Osteocyte (in vitro differentiated cells): ENCODE measurements at regions not wholly inside any gene's neighbourhood (a gene's known extent, or its start where the extent isn't known, plus 50 kb on each side); places are given as distances from the start of the nearest gene placed in this dataset.
"Not testable (repeated sequence)": the region's sequence is repeated elsewhere in the genome, so short reads cannot be mapped to it uniquely, and the experiment has no call there.

ENCODE experiments used
- DNase-seq: peaks from one replicate; pipeline ENCODE4 v3.0.0; 2021; ENCODE audit warnings: mixed read lengths; ENCODE audit not compliant: unreplicated experiment; ENCODE audit errors: extremely low spot score
- H3K27ac Mint-ChIP-seq: one replicate; pipeline ENCODE4 v1.8.0; 2021; ENCODE audit warnings: mild to moderate bottlenecking, mixed read lengths; ENCODE audit not compliant: unreplicated experiment
- H3K27me3 Mint-ChIP-seq: one replicate; pipeline ENCODE4 v1.8.0; 2021; ENCODE audit warnings: mixed read lengths; ENCODE audit not compliant: unreplicated experiment
- H3K36me3 Mint-ChIP-seq: one replicate; pipeline ENCODE4 v1.8.0; 2021; ENCODE audit warnings: mixed read lengths; ENCODE audit not compliant: unreplicated experiment
- H3K4me1 Mint-ChIP-seq: one replicate; pipeline ENCODE4 v1.8.0; 2021; ENCODE audit warnings: mixed read lengths; ENCODE audit not compliant: unreplicated experiment
- H3K4me3 Mint-ChIP-seq: one replicate; pipeline ENCODE4 v1.8.0; 2021; ENCODE audit warnings: mild to moderate bottlenecking, moderate library complexity, mixed read lengths; ENCODE audit not compliant: unreplicated experiment
- H3K9me3 Mint-ChIP-seq: one replicate; pipeline ENCODE4 v1.8.0; 2021; ENCODE audit warnings: mixed read lengths; ENCODE audit not compliant: unreplicated experiment

DNA sequence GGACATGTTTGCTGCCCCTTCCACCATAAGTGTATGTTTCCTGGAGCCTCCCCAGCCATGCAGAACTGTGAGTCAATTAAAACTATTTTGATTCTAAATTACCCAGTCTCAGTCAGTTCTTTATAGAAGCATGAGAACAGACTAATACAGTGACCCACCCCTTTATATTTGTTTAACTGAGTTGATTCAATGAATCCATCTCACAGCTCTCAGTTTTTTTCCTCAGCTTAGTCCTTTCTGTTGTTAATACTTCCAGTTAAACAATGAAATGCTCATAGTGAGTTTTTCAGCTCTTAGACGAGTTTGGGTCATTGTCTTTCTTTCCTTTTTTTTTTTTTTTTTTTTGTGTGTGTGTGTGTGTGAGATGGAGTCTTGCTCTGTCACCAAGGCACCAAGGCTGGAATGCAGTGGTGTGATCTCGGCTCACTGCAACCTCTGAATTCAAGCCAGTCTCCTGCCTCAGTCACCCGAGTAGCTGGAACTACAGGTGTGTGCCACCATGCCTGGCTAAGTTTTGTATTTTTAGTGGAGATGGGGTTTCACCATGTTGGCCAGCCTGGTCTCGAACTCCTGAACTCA, 627.4 kb downstream of the SPATA31A7 start:
- not testable (repeated sequence) for H3K4me3 Mint-ChIP-seq, H3K4me1 Mint-ChIP-seq, H3K9me3 Mint-ChIP-seq

DNA sequence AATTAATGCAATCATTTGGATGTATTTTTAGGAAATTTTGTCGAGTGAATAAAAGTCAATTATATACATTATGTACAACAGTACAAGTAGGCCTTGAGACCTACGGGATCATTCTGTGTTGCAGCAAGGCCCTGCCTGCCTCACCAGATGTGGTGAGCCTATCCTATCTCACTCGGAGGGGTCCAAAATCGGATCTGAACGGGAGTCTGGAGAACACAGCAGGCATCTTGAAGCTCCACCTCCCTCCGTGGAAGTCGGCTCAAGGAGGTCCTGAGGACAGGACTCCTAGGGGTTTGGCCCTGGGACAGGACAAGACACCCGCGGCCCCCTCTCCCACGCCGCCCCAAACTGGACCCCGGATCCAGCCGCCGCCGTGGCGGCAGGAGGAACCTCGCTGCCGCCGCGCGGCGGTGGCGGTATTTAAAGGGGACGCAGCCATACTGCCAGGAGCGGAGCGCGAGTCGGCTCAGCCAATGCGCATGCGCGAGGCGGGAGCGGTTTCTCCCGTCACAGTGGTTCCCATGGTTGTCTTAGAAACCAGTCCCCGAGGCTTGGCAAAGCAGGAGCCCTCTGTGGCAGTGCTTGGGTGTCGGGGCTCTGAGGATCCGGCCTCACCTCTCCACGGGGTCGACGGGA, 663.9 kb downstream of the SPATA31A7 start:
- not testable (repeated sequence) for H3K9me3 Mint-ChIP-seq, H3K4me1 Mint-ChIP-seq, H3K27me3 Mint-ChIP-seq, H3K4me3 Mint-ChIP-seq, H3K36me3 Mint-ChIP-seq, H3K27ac Mint-ChIP-seq
- peak; percentile 97 for DNase-seq

More for the DNA sequence above, 627.4 kb downstream of the SPATA31A7 start:
- not testable (repeated sequence) for H3K36me3 Mint-ChIP-seq, H3K27ac Mint-ChIP-seq, DNase-seq, H3K27me3 Mint-ChIP-seq

GRCh38 chr9:61854260-61854640, 664.4 kb downstream of the SPATA31A7 start:
- not testable (repeated sequence) for H3K27ac Mint-ChIP-seq, H3K4me1 Mint-ChIP-seq, H3K27me3 Mint-ChIP-seq, H3K4me3 Mint-ChIP-seq, H3K36me3 Mint-ChIP-seq, H3K9me3 Mint-ChIP-seq
- DNase-seq = peak; percentile 65

- H3K4me1 Mint-ChIP-seq, H3K4me3 Mint-ChIP-seq, H3K27me3 Mint-ChIP-seq, H3K36me3 Mint-ChIP-seq, H3K9me3 Mint-ChIP-seq, H3K27ac Mint-ChIP-seq, DNase-seq: not testable (repeated sequence)
Observed at GRCh38 chr9:61856283-61856682, 666.4 kb downstream of the SPATA31A7 start.

GRCh38 chr9:61856858-61857453, 667.1 kb downstream of the SPATA31A7 start:
- not testable (repeated sequence) for H3K9me3 Mint-ChIP-seq, H3K27me3 Mint-ChIP-seq, H3K4me1 Mint-ChIP-seq, H3K27ac Mint-ChIP-seq, H3K36me3 Mint-ChIP-seq
- peak overlapping the region; percentile 16 for H3K4me3 Mint-ChIP-seq
- peak; percentile 85 for DNase-seq

GRCh38 chr9:61857709-61858351, 668.0 kb downstream of the SPATA31A7 start:
- H3K4me1 Mint-ChIP-seq, H3K4me3 Mint-ChIP-seq, H3K9me3 Mint-ChIP-seq, H3K36me3 Mint-ChIP-seq, H3K27me3 Mint-ChIP-seq, DNase-seq, H3K27ac Mint-ChIP-seq: not testable (repeated sequence)

DNA sequence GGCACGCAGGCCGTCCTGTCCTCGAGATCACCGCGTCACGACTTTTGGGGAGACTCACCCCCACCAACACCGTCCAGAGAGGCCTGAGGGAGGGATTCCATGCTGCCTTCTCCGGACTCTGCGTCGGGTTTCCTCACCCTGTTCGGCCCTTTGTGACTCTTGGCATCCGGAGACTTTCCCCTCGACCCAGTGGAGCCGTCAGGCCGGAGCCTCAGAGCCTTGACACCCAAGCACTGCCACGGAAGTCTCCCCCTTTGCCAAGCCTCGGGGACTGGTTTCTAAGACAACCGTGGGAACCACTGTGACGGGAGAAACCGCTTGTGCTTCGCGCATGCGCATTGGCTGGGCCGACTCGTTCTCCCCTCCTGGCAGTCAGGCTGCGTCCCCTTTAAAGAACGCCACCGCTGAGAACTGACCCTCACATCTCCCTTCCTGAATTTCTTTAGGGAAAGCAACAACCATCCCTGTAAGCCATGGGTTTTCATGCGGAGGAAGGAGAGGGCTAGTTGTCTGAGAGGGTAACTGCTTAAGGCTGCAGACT, 672.7 kb downstream of the SPATA31A7 start:
- H3K9me3 Mint-ChIP-seq, H3K36me3 Mint-ChIP-seq, H3K27ac Mint-ChIP-seq, H3K4me3 Mint-ChIP-seq, H3K4me1 Mint-ChIP-seq, H3K27me3 Mint-ChIP-seq: not testable (repeated sequence)
- DNase-seq = peak; percentile 72

DNA sequence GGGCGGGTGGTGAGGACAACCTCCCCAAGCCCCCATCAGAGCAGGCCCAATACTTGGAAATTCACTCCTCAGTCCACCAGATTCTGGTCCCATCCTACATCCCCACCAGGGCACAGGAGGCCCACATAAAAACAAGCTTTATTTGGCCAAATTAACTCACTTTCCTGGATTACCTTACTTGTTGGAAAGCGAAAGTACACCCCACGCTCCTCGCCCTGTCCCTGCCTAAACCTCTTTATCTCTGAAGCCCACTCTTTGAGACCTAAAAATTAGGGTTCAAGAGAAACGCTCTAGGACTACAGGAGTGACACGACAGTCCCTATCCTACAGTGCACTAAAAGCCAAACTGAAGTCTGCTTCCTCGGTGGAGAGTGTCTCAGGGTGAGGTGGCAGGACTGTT, 674.6 kb downstream of the SPATA31A7 start:
- H3K27me3 Mint-ChIP-seq, H3K9me3 Mint-ChIP-seq, H3K27ac Mint-ChIP-seq, H3K4me3 Mint-ChIP-seq, H3K36me3 Mint-ChIP-seq, H3K4me1 Mint-ChIP-seq: not testable (repeated sequence)
- peak; percentile 19 for DNase-seq

DNA sequence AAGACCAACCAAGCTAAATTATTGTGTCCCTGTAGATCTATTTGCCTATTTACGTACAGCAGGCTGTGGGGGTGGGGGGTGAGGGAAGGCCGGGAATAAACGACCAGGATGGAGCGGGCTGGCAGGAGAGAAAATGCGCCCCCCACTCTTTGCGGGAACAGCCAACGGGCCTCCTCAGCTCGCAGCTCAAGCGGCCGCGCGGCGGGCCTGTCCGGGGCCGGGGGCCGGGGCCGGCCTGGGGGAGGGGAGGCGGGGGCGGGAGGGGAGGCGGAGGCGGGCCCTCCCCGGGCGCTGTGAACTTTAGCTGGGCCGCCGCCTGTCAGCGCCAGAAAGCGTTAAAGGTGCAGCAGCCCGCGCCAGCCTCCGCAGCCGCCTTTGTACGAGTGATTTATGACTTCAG, 679.1 kb downstream of the SPATA31A7 start:
- not testable (repeated sequence) for H3K4me1 Mint-ChIP-seq, DNase-seq, H3K9me3 Mint-ChIP-seq, H3K27me3 Mint-ChIP-seq, H3K36me3 Mint-ChIP-seq, H3K4me3 Mint-ChIP-seq, H3K27ac Mint-ChIP-seq

- H3K27me3 Mint-ChIP-seq, H3K4me1 Mint-ChIP-seq, DNase-seq, H3K36me3 Mint-ChIP-seq, H3K9me3 Mint-ChIP-seq, H3K4me3 Mint-ChIP-seq, H3K27ac Mint-ChIP-seq: not testable (repeated sequence)
Observed at GRCh38 chr9:61872329-61872728, 682.5 kb downstream of the SPATA31A7 start.
